ENCODE measurements at regions not wholly inside any gene's neighbourhood (a gene's known extent, or its start where the extent isn't known, plus 50 kb on each side); places are given as distances from the start of the nearest gene placed in this dataset.

GRCh38 chr3:145116769-145117168, 1044.2 kb downstream of the PLOD2 start:
- CTCF ChIA-PET = no interaction called here
- POLR2A ChIA-PET = no interaction called here

GRCh38 chr3:145118303-145118702, 1042.7 kb downstream of the PLOD2 start:
- intact Hi-C loops (cut with micrococcal nuclease) = no loop called here
- Mint-ChIP-seq H3K36me3 (ENCODE audit: insufficient read depth, unreplicated experiment) (no peaks in the 10 kb centered on the region), H3K27me3 (ENCODE audit: insufficient read depth, unreplicated experiment) (peaks cover 24% of the 10 kb centered on the region), H3K27ac (ENCODE audit: low read depth, unreplicated experiment) (no peak overlapping the region), H3K9me3 (ENCODE audit: unreplicated experiment) (no peaks in the 10 kb centered on the region), H3K4me1 (ENCODE audit: insufficient read depth, unreplicated experiment) (no peaks in the 10 kb centered on the region), H3K4me3 (ENCODE audit: unreplicated experiment) (no peak overlapping the region)
- TF ChIP-seq CTCF (IDR thresholded peaks at IDR 0.05; ENCODE audit: unreplicated experiment) = no peak
- POLR2A ChIA-PET = no interaction called here
- CTCF ChIA-PET = no interaction called here
- no TSS peak for BruUV-seq (replicated peaks)
- no peak for DNase-seq (ENCODE audit: unreplicated experiment)

More at GRCh38 chr3:145116769-145117168, 1044.2 kb downstream of the PLOD2 start:
- H3K27ac Mint-ChIP-seq (ENCODE audit: low read depth, unreplicated experiment) = no peak overlapping the region
- no peak for DNase-seq (ENCODE audit: unreplicated experiment)
- intact Hi-C loops (cut with micrococcal nuclease) = no loop called here
- H3K36me3 Mint-ChIP-seq (ENCODE audit: insufficient read depth, unreplicated experiment) = no peaks in the 10 kb centered on the region
- no peak for TF ChIP-seq CTCF (IDR thresholded peaks at IDR 0.05; ENCODE audit: unreplicated experiment)
- H3K4me3 Mint-ChIP-seq (ENCODE audit: unreplicated experiment) = no peak overlapping the region
- peaks cover 24% of the 10 kb centered on the region for H3K27me3 Mint-ChIP-seq (ENCODE audit: insufficient read depth, unreplicated experiment)
- H3K4me1 Mint-ChIP-seq (ENCODE audit: insufficient read depth, unreplicated experiment) = no peaks in the 10 kb centered on the region
- no TSS peak for BruUV-seq (replicated peaks)
- H3K9me3 Mint-ChIP-seq (ENCODE audit: unreplicated experiment) = no peaks in the 10 kb centered on the region

- no peaks in the 10 kb centered on the region for H3K36me3 Mint-ChIP-seq (ENCODE audit: insufficient read depth, unreplicated experiment)
- no peak overlapping the region for H3K4me3 Mint-ChIP-seq (ENCODE audit: unreplicated experiment)
- intact Hi-C loops (cut with micrococcal nuclease) = no loop called here
- TF ChIP-seq CTCF (IDR thresholded peaks at IDR 0.05; ENCODE audit: unreplicated experiment) = no peak
- POLR2A ChIA-PET = no interaction called here
- H3K27me3 Mint-ChIP-seq (ENCODE audit: insufficient read depth, unreplicated experiment) = peaks cover 30% of the 10 kb centered on the region
- CTCF ChIA-PET = no interaction called here
- no peaks in the 10 kb centered on the region for H3K9me3 Mint-ChIP-seq (ENCODE audit: unreplicated experiment)
- BruUV-seq (replicated peaks) = no TSS peak
- DNase-seq (ENCODE audit: unreplicated experiment) = no peak
- no peak overlapping the region for H3K27ac Mint-ChIP-seq (ENCODE audit: low read depth, unreplicated experiment)
- H3K4me1 Mint-ChIP-seq (ENCODE audit: insufficient read depth, unreplicated experiment) = no peaks in the 10 kb centered on the region
These were observed 1035.9 kb downstream of the PLOD2 start for GRCh38 chr3:145124900-145125678.

GRCh38 chr3:145133281-145133680, 1027.7 kb downstream of the PLOD2 start:
- Mint-ChIP-seq H3K27me3 (ENCODE audit: insufficient read depth, unreplicated experiment) (peaks cover 11% of the 10 kb centered on the region), H3K4me1 (ENCODE audit: insufficient read depth, unreplicated experiment) (no peaks in the 10 kb centered on the region), H3K4me3 (ENCODE audit: unreplicated experiment) (no peak overlapping the region), H3K27ac (ENCODE audit: low read depth, unreplicated experiment) (no peak overlapping the region), H3K9me3 (ENCODE audit: unreplicated experiment) (no peaks in the 10 kb centered on the region), H3K36me3 (ENCODE audit: insufficient read depth, unreplicated experiment) (no peaks in the 10 kb centered on the region)
- intact Hi-C loops (cut with micrococcal nuclease) = no loop called here
- CTCF ChIA-PET = interaction anchor here (0.5 kb wide), 1 partner anchor 662 kb away, joined by 3 read pairs; no protein-coding TSS in a partner anchor
- no peak for DNase-seq (ENCODE audit: unreplicated experiment)
- POLR2A ChIA-PET = interaction anchor here (0.8 kb wide), 1 partner anchor 647 kb away, joined by 5 read pairs; no protein-coding TSS in a partner anchor
- no TSS peak for BruUV-seq (replicated peaks)
- no peak for TF ChIP-seq CTCF (IDR thresholded peaks at IDR 0.05; ENCODE audit: unreplicated experiment)
